Activated CD4-positive, alpha-beta T cell treated with anti-CD3 and anti-CD28 coated beads, Interleukin-2, amount 50 U/mL, for 48 hours (primary cell): ENCODE measurements at regions not wholly inside any gene's neighbourhood (a gene's known extent, or its start where the extent isn't known, plus 50 kb on each side); places are given as distances from the start of the nearest gene placed in this dataset.

Experiments used
- DNase-seq, 2 experiments: peaks; one replicate each; pipeline ENCODE4 v3.0.0-alpha.2; 2020

- no peak for DNase-seq
These were observed 92.3 kb upstream of the LRIG1 start for GRCh38 chr3:66592927-66593625.

DNA sequence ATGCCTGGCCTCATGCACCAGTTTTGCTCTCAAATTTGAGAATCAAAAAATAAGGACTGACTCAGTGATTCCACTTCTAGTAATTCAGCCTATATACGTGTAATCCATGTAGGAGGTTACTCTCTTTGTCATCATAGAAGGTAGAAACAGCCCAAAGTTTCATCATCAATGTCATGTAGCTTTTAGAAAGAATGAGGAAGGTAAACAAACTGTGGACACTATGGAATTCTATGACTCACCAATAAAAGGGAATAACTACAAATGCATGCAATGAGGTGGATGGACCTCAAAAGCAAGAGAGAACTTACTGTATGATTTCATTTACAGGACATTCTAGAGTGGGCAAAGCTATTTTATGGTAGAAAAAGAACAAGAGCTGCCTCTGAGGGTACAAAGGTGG, 93.2 kb upstream of the LRIG1 start:
- no peak for DNase-seq

GRCh38 chr3:66597308-66597863, 96.6 kb upstream of the LRIG1 start:
- no peak for DNase-seq

DNA sequence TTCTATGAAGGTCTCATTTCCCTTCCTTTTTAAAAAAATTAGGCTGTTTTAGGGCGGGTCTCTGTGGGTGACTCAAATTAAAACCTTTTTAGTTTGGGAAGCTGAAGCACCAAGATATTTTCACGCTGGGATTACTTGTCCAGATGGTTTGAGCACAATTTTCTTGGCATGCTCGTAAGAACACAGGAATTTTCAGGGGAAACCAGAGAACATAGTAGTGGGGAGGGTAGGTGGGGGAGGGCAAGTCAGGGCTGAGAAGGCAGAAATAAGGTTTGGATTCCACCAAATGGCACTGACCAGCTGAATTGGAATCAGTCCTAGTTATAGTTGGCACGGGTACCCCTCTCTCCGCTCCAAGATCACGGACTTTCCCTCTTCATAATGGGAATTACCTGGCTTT, 97.3 kb upstream of the LRIG1 start:
- no peak for DNase-seq

GRCh38 chr3:66602237-66602636, 101.4 kb upstream of the LRIG1 start:
- no peak for DNase-seq

DNA sequence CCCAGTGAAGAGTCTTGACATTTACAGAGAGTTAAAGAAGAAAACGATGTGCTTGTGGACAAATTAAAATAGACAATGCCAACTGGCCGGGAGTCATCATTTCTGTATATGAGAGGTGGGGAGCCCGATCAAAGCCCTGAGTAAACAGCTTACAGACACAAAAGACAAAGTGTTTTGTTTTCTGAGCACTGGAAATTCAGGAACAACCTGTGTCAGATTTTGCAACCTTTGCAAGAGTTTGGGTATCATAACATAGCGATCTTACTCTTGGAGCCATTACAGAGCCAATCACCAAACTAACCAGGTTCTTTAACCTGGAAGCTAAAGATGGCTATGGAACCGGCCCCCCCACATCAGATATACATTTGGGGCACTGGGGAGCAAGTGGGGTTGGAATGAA, 101.9 kb upstream of the LRIG1 start:
- no peak for DNase-seq

- DNase-seq = no peak
These were observed 102.4 kb upstream of the LRIG1 start for GRCh38 chr3:66603151-66603611.

DNA sequence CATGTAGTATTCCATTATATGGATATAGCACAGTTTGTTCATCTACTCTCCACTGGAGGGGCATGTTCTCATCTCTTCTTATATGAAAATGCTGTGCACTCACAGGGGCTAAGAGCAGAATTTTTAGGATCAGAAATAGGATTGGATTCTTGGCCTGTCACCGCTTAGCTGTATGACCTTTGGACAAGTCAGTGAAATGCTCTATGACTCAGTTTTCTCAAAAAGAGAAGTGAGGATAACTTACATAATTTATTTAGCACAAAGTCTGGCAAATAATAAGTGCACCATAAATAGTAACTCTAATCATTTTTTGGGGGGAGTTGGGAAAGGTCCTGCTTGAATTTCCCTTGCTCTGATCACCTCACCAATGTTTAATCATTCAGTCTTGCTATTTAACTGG, 103.7 kb upstream of the LRIG1 start:
- DNase-seq = no peak

- no peak for DNase-seq
These were observed 105.3 kb upstream of the LRIG1 start for GRCh38 chr3:66606126-66606525.

DNA sequence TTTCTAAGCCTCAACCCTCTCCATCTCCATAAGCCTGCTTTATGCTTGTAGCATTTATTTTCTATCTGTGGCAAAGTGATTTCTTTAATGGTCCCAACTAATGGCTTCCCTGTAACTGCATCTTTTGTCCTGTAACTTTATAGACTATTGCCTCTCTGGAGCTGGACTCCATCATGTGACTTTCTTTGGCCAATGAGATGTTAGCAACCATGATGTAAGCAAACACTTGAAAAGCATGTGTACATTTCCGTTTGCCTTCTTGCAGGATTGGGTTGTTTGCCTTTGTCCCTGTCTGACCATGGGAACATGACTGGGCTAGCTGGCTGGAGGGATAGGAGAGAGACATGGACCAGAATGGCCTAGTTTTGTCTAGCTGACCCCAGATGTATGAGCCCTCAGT, 106.0 kb upstream of the LRIG1 start:
- DNase-seq = no peak

DNA sequence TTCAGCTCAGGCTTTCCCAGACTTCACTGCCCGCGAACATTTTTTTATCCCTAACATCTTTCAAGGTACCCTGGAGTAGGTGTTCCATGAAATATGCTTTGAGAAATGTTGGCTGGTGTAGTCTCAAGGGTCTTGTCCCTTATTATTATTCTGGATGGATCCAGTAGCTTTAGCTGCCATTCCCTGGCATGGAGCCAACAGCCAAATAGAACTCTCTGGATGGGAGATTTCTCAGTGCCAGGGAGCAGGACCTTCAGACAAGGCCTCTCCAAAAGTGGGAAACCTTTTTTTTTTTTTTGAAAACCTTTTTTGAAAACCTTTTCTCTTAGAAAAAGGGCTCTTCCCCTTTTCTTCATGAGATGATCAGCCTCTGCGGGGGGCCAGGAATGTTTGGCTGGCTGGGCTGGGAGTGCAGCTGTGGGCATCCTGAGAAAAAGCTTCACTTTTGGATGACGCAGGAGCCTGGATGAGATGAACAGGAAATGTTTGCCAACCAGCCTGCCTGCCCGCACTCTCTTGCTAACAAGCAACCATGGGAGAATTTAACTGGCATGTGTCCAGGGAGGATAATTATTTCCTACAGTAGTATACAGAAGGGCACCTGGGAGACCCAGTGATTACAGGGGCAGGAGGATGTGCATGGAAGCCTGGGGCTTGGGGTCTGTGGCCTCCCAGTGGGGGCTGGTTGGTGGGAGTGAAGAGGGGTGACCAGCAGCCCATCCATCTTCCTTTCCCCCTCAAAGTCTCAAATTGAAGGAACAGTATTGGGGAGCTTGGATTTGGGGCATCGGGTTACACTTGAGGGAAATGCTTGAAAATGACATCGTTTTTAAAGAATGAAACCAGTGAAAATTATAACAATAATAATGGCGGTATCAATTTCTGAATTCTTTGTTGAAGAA, 109.1 kb upstream of the LRIG1 start:
- no peak for DNase-seq

DNA sequence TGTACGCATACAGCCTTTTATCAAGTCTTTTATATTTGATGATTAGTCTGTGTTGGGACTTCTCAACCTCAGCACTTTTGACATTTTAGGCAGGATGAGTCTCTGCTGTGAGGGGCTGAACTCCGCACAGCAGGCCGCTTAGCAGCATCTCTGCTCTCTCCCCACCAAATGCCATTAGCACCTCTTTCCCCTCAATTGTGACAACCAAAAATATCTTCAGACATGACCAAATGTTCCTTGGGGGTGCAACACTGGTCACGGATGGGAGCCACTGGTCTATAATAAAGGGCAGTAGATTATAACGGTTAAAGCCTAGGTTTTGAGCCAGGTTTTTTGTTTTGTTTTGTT, 109.7 kb upstream of the LRIG1 start:
- DNase-seq = no peak

DNA sequence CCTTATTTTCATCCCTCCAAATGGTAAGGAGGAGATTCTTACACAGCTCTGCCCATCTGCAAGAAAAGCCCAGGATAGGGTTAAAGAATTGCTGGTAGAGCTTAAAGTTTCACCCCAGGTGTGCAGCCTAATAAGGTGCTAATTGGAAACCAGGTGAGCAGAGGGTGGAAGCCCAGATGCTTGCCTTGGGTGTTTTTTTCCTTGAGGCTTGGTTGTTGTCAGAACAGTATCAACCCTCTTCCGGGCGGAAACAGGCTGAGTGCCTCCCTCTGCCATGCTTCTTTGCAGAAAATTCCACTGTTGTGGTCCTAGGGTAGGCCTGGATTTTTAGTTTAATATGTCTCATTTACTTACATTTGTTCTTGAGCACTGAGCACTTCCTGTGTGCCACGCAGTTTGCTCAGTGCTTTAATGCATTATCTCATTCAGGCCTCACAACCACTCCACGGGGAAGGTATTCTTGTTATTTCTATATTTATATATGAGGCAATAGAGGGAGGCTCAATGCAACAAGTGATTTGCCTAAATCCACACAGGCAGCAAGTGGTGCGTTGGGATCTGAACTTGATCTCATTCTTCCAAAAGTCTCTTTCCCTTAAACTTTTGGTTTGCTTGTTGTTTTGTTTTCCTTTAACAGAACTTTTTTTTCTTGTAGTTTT, 115.0 kb upstream of the LRIG1 start:
- no peak for DNase-seq

DNA sequence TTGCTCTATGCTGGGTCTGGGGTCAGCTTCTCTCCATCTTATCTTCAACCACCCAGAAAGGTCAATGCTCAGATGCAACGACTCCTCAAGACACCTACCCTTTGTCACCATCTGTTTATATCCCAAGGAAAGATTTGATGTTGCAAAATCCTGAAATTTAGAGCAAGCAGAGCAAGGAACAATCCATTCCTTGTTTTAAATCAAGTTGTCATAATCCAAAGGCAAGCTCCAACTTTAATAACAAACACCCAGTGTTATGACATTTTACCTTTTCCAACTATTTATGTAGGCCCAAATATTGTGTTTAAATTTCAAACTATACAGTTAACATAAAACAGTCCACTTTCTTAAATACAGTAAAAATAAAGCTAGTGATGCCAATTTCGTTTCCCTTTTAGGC, 116.5 kb upstream of the LRIG1 start:
- no peak for DNase-seq

DNA sequence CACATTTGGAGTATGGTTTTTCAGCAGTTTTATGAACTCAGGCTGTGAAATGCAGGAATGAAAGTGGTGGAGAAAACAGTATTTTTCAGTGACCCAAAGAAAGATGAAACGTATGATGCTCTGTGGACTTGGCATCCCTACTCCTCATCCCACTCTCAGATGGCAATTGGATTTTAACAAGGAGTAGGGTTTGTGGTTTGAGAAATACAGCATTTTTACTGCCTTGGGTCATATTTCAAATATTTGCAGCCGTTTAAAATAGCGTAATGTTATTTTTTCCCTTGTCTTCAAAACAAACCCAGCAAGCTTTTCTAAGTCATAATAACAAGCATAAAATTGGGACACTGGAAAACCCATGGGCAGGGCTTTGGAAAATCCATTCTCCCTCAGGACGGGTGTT, 117.2 kb upstream of the LRIG1 start:
- DNase-seq = no peak

GRCh38 chr3:66620296-66620695, 119.5 kb upstream of the LRIG1 start:
- no peak for DNase-seq

DNA sequence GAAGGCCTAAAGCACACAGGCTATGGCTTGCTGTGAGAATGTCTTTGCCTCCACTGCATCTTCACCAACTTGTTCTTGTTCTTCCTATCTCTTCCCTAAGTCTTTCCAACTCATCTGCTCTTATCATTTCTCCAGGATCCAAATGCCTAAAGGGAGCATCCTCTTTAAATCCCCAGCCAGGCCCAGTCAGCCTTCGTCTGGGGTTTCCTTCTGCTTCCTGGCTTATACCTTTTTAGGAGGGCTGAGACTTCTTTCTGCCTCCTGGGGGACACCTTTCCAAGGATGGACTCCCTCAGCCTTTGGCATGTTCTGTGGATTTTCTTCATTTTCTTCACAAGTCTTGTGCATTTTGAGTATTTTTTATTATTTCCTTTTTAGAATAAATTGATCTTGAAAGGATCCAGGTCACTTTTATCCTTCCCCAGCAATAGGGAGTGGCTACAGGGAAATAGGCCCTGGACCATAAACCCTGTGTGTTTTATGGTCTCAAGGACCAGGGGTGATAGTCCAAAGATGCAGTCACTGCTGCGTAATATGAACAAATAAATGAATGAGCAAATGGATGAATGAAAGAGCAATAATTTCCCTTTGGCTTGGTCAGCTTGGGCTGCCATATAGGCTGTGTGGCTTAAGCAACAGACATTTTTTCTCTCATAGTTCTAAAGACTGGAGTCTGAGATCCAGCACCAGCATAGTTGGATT, 122.1 kb upstream of the LRIG1 start:
- DNase-seq = no peak

DNA sequence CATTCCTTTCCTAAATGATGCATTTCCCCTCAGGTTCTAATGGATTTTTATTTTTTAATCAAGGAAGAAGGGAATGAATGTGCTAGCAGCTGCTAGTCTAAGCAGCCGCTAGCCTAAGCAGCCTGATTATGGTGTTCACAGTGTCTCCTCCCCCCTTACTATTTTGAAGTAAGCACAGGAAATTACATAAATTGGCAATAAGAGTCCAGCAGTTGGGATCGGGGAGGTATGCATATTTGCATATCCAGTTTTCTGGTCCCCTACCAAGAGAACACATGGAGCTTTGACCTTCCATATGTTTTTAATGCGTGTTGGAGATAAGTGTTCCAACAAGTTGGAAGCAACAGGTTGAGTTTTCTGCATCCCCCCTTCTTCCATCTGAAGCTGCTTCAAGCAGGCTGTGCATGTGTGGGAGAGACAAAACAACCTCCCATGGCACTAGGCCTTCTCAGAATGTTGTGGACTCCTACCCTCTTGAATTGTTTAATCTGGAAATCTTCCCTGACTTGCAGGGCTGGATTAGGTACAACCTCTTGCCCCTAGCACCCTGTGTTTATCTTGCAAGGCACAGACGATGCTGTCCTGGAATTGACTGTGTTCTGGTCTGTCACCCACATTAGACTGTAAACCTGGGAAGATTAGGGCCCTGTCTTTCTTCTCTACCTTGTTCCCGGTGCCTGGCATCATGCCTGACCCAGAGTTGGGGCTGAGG, 124.8 kb upstream of the LRIG1 start:
- no peak for DNase-seq

GRCh38 chr3:66629150-66629981, 128.5 kb upstream of the LRIG1 start:
- DNase-seq = no peak

DNA sequence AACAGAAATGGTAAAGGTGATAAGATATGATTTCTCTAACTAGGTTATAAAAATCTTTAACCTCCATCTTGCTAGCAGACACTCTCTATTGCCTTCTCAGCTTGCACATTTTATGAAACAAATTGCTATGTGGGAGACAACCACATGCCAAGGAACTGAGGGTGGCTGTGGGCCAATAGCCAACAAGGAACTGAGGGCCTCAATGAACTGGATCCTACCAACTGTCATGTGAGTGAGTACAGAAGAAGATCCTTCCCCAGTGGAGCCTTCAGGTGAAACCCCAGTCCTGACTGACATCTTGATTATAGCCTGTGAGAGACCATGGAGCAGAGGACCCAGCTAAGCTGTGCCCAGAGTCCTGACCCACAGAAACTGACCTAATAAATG, 129.2 kb upstream of the LRIG1 start:
- DNase-seq = no peak
